Neutrophil (primary cell): ENCODE measurements at regions not wholly inside any gene's neighbourhood (a gene's known extent, or its start where the extent isn't known, plus 50 kb on each side); places are given as distances from the start of the nearest gene placed in this dataset.

Experiments used
- H3K27ac ChIP-seq: fragments of 200-600 bp; sonication (generic); 2 replicates; pipeline ENCODE4 v1.5.1; 2016; ENCODE audit warnings: mild to moderate bottlenecking, moderate library complexity
- H3K27me3 ChIP-seq: fragments of 200-600 bp; sonication (generic); 2 replicates; pipeline ENCODE4 v1.6.0; 2016; ENCODE audit warnings: mild to moderate bottlenecking
- H3K36me3 ChIP-seq: fragments of 200-600 bp; sonication (generic); 2 replicates; pipeline ENCODE4 v1.5.1; 2017
- H3K4me1 ChIP-seq, 2 experiments: fragments of 200-600 bp in 1 of 2; sonication (generic) in 1 of 2; 1 replicate in 1 of 2; 2 replicates in 1 of 2; pipeline versions ENCODE4 v1.5.1 to v1.6.1; 2013 to 2016; ENCODE audit warnings: low read depth in 1 of 2, low read length in 1 of 2, mild to moderate bottlenecking in 1 of 2, moderate library complexity in 1 of 2; ENCODE audit not compliant: control insufficient read depth in 1 of 2, insufficient read depth in 1 of 2
- H3K4me3 ChIP-seq, 2 experiments: fragments of 200-600 bp in 1 of 2; sonication (generic) in 1 of 2; 1 replicate in 1 of 2; 2 replicates in 1 of 2; pipeline ENCODE4 v1.5.1; 2013 to 2016; ENCODE audit warnings: low read depth in 1 of 2, low read length in 1 of 2, mild to moderate bottlenecking in 1 of 2, moderate library complexity in 1 of 2
- H3K9me3 ChIP-seq: fragments of 200-600 bp; sonication (generic); 2 replicates; pipeline ENCODE4 v1.5.1; 2016
- TF ChIP-seq, protein P1 (sequence below): fragments of 200-600 bp; sonication (generic); IDR thresholded peaks from 2 replicates; pipeline ENCODE4 v1.5.1; 2016; ENCODE audit warnings: antibody characterized with exemption

DNA sequence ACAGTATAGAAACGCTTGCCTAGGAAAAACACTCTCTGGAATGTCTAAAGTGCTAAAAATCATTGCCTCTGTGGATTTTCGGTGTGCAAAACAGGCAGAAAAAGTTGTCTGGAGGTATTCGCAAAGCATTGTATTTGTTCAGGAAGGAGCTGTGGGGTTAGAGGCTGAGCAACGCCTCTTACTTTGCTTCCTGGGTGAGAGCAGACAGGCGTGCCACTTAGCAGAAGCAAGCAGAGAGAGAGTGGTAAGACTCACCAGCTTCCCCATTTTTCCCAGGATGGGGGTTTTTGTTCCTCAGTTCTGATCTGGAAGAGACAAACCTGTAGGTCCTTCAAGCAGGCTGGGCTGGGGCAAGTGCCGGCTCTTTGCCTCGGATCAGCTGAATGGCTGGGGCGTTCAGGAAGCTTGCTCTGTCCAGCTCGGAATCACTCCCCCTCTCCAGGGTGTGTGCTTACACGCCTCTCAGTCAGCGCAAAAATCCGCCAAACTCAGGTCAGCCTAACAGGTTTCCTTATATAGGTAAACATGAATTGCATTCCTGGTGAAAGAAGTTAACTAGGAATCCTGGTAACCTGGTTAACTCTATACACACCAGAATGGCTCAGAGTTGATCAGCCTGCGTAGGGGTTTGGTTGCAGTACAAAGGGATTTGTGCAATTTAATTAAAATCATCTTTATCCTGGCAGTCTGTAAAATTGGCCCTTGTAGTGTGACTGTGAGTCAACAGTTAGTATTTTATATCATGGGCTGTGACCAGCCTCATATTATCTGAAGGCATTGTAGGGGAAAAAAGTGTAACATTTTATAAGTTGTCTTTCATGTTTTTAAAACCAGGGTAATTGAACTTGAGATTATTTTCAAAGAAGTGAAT is 213.1 kb upstream of the MID1 start:
- Histone ChIP-seq H3K9me3 (no peaks in the 10 kb centered on the region), H3K4me3 (no peak overlapping the region), H3K27me3 (no peaks in the 10 kb centered on the region), H3K27ac (no peak overlapping the region), H3K4me1 (no peaks in the 10 kb centered on the region), H3K36me3 (no peaks in the 10 kb centered on the region)
- TF ChIP-seq, protein P1, sequence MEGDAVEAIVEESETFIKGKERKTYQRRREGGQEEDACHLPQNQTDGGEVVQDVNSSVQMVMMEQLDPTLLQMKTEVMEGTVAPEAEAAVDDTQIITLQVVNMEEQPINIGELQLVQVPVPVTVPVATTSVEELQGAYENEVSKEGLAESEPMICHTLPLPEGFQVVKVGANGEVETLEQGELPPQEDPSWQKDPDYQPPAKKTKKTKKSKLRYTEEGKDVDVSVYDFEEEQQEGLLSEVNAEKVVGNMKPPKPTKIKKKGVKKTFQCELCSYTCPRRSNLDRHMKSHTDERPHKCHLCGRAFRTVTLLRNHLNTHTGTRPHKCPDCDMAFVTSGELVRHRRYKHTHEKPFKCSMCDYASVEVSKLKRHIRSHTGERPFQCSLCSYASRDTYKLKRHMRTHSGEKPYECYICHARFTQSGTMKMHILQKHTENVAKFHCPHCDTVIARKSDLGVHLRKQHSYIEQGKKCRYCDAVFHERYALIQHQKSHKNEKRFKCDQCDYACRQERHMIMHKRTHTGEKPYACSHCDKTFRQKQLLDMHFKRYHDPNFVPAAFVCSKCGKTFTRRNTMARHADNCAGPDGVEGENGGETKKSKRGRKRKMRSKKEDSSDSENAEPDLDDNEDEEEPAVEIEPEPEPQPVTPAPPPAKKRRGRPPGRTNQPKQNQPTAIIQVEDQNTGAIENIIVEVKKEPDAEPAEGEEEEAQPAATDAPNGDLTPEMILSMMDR = no peak

DNA sequence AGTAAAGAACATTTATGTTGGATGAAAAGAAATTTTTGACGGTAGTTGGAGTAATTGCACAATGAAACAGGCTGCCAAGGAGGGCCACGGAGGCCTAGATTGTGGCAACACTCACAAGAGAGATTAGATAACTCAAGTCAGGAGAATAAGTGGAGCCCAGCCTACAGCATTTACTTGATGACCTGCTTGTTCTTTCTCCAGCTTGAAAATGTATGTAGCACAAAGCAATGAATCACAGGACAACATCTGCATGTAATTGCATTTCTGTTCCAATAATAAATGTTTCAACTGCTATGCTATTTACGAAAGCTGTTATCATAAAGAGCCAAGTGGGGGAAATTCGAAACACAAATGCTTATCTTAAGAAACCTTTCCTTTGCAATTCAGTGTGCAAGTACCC is 221.2 kb upstream of the MID1 start:
- Histone ChIP-seq H3K27ac (no peak overlapping the region), H3K4me1 (no peaks in the 10 kb centered on the region), H3K27me3 (no peaks in the 10 kb centered on the region), H3K4me3 (no peak overlapping the region), H3K9me3 (no peaks in the 10 kb centered on the region), H3K36me3 (no peaks in the 10 kb centered on the region)
- TF ChIP-seq, protein P1 = no peak

DNA sequence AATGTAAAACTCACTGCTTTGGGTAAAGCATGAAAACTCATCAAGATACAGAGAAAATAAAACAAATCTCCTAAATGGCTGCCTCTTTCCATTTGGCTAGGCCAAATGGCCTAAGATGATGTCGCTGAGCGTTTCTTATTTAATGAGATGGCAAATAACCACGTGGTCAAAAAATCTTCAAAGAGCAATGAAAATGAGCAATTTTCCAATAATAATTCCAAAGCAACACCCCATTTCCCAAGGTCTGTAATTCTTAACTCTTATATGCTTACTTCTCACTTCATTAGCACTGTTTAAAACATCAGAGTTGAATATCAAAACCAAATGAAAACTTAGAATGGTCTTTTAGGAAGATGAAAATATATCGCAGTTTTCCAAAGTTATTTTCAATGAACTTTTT is 222.3 kb upstream of the MID1 start:
- Histone ChIP-seq H3K27ac (no peak overlapping the region), H3K4me3 (no peak overlapping the region), H3K27me3 (no peaks in the 10 kb centered on the region), H3K4me1 (no peaks in the 10 kb centered on the region), H3K9me3 (no peaks in the 10 kb centered on the region), H3K36me3 (no peaks in the 10 kb centered on the region)
- TF ChIP-seq, protein P1 = no peak

DNA sequence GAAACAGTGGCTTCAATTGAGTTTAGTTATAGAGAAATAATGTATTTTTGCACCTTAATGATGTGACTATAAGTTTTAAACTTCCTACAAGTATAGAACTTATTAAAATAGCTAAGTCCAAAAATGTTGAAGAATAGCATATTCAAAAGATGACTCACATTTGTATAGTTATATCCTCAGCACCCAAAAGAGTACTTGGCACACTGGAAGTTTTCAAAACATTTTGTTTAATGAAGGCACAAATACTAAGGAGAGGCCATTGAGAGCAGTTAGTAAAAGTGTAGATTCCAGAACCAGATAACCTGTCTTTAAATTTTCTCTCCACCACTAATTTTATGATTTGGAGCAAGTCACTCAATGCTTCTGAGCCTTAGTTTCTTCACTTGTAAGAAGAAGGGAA is 226.9 kb upstream of the MID1 start:
- Histone ChIP-seq H3K27ac (no peak overlapping the region), H3K27me3 (no peaks in the 10 kb centered on the region), H3K9me3 (no peaks in the 10 kb centered on the region), H3K4me3 (no peak overlapping the region), H3K4me1 (no peaks in the 10 kb centered on the region), H3K36me3 (no peaks in the 10 kb centered on the region)
- TF ChIP-seq, protein P1 = no peak

DNA sequence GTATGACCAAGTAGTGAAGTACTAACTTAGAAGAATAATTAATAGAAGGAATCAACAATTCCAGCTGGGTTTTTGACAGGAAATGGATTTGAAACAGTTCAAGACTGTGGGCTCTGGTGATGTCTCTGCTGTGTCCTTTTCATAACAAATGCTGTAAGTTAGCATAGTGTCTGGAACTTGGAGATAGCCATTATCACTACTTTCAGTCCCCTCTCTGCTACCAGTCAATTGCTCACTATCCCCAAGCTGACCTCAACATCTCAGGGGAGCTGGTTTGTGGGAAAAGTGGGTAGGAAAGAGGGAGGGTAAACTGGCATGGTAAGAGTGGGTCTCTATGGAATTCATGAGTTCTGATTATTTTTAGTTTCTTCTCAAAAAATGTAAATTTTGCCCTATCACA is 231.4 kb upstream of the MID1 start:
- Histone ChIP-seq H3K27ac (no peak overlapping the region), H3K4me3 (no peak overlapping the region), H3K27me3 (no peaks in the 10 kb centered on the region), H3K4me1 (no peaks in the 10 kb centered on the region), H3K9me3 (no peaks in the 10 kb centered on the region), H3K36me3 (no peaks in the 10 kb centered on the region)
- TF ChIP-seq, protein P1 = no peak
